ENCODE measurements at regions not wholly inside any gene's neighbourhood (a gene's known extent, or its start where the extent isn't known, plus 50 kb on each side); places are given as distances from the start of the nearest gene placed in this dataset.

GRCh38 chr4:31239886-31240285, 519.7 kb downstream of the PCDH7 start:
- no peak overlapping the region for H3K4me3 ChIP-seq
- CTCF ChIA-PET, result no interaction called here

GRCh38 chr4:31241504-31242106, 521.4 kb downstream of the PCDH7 start:
- FAIRE-seq, result no peak
- ChIA-PET CTCF (no interaction called here), POLR2A (no interaction called here)
- no peak overlapping the region for H3K27ac ChIP-seq
- WGBS (ENCODE audit: missing lambda C conversion rate), result 48% methylated on average over 1 of the region's 1 CpG
- H3K4me1 ChIP-seq, result no peaks in the 10 kb centered on the region
- ATAC-seq, result no peak
- H3K4me3 ChIP-seq, result no peak overlapping the region
- TF ChIP-seq GATA3 (IDR thresholded peaks at IDR 0.05; ENCODE audit: borderline replicate concordance), result no peak
- no peak for TF ChIP-seq SMC3 (IDR thresholded peaks at IDR 0.05)
- TF ChIP-seq HDAC2 (IDR thresholded peaks at IDR 0.05), result no peak
- no peak for TF ChIP-seq RFX5 (IDR thresholded peaks at IDR 0.05)
- no peak for TF ChIP-seq NFE2L2 (conservative IDR thresholded peaks at IDR 0.05; ENCODE audit: low read length)
- TF ChIP-seq CTCF (IDR thresholded peaks at IDR 0.05), result no peak
- no peak for TF ChIP-seq POLR2A (IDR thresholded peaks at IDR 0.05; ENCODE audit: low read length)
- TF ChIP-seq JUN (IDR thresholded peaks at IDR 0.05), result no peak
- no peak for TF ChIP-seq TFCP2L1 (CRISPR knock-in tag; IDR thresholded peaks at IDR 0.05)
- no peak for DNase-seq (ENCODE audit: low read depth in 1 of 2, low spot score in 1 of 2)
- no peak overlapping the region for H3K4me2 ChIP-seq
- H3K9me3 ChIP-seq, result no peaks in the 10 kb centered on the region

More at GRCh38 chr4:31239886-31240285, 519.7 kb downstream of the PCDH7 start:
- Histone ChIP-seq H3K4me2 (no peak overlapping the region), H3K9me3 (no peaks in the 10 kb centered on the region), H3K27ac (no peak overlapping the region), H3K4me1 (no peaks in the 10 kb centered on the region)
- FAIRE-seq, result no peak
- ATAC-seq, result no peak
- POLR2A ChIA-PET, result no interaction called here
- TF ChIP-seq HOXA7 (CRISPR knock-in tag; IDR thresholded peaks at IDR 0.05) (no peak), ZFP36 (IDR thresholded peaks at IDR 0.05; ENCODE audit: borderline replicate concordance, partially characterized antibody) (no peak)
- TF ChIP-seq, protein P1, sequence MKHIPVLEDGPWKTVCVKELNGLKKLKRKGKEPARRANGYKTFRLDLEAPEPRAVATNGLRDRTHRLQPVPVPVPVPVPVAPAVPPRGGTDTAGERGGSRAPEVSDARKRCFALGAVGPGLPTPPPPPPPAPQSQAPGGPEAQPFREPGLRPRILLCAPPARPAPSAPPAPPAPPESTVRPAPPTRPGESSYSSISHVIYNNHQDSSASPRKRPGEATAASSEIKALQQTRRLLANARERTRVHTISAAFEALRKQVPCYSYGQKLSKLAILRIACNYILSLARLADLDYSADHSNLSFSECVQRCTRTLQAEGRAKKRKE (CRISPR knock-in tag; IDR thresholded peaks at IDR 0.05; ENCODE audit: low read depth), result no peak
- DNase-seq (ENCODE audit: low read depth in 1 of 2, low spot score in 1 of 2), result no peak

GRCh38 chr4:31246856-31247255, 526.7 kb downstream of the PCDH7 start:
- no peak for DNase-seq (ENCODE audit: low read depth in 1 of 2, low spot score in 1 of 2)
- Histone ChIP-seq H3K27ac (no peak overlapping the region), H3K4me2 (no peak overlapping the region), H3K4me3 (no peak overlapping the region), H3K9me3 (no peaks in the 10 kb centered on the region), H3K4me1 (no peaks in the 10 kb centered on the region)
- ChIA-PET CTCF (no interaction called here), POLR2A (no interaction called here)
- 9% methylated on average over 1 of the region's 1 CpG for WGBS (ENCODE audit: missing lambda C conversion rate)
- no peak for FAIRE-seq
- ATAC-seq, result no peak
- TF ChIP-seq JUN (IDR thresholded peaks at IDR 0.05), result no peak
- no peak for TF ChIP-seq CBX8 (IDR thresholded peaks at IDR 0.05)
- no peak for TF ChIP-seq RAD21 (conservative IDR thresholded peaks at IDR 0.05 in 1 of 2, IDR thresholded peaks at IDR 0.05 in 1 of 2)
- TF ChIP-seq MAX (IDR thresholded peaks at IDR 0.05), result no peak
- TF ChIP-seq ZNF302 (CRISPR knock-in tag; IDR thresholded peaks at IDR 0.05), result no peak
- TF ChIP-seq RNF2 (IDR thresholded peaks at IDR 0.05; ENCODE audit: borderline replicate concordance, low read depth), result no peak
- no peak for TF ChIP-seq REST (IDR thresholded peaks at IDR 0.05)
- TF ChIP-seq, protein P2, sequence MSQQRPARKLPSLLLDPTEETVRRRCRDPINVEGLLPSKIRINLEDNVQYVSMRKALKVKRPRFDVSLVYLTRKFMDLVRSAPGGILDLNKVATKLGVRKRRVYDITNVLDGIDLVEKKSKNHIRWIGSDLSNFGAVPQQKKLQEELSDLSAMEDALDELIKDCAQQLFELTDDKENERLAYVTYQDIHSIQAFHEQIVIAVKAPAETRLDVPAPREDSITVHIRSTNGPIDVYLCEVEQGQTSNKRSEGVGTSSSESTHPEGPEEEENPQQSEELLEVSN (IDR thresholded peaks at IDR 0.05; ENCODE audit: borderline replicate concordance, low read depth), result no peak
- no peak for TF ChIP-seq CHD4 (IDR thresholded peaks at IDR 0.05; ENCODE audit: borderline replicate concordance)
- TF ChIP-seq KDM5A (IDR thresholded peaks at IDR 0.05), result no peak
- TF ChIP-seq KDM1A (IDR thresholded peaks at IDR 0.05; ENCODE audit: low read depth), result no peak
- TF ChIP-seq MAZ (IDR thresholded peaks at IDR 0.05; ENCODE audit: borderline replicate concordance, low read depth, low read length), result no peak
- TF ChIP-seq POLR2A (IDR thresholded peaks at IDR 0.05; ENCODE audit: low read length), result no peak
